GM12874 (cell line): ENCODE measurements at regions not wholly inside any gene's neighbourhood (a gene's known extent, or its start where the extent isn't known, plus 50 kb on each side); places are given as distances from the start of the nearest gene placed in this dataset.

Experiments
- CTCF ChIP-seq: IDR thresholded peaks from 2 replicates; pipeline ENCODE4 v1.5.1; 2011; ENCODE audit warnings: low read depth, mild to moderate bottlenecking, control low read depth, low read length, moderate library complexity; ENCODE audit not compliant: insufficient read depth

GRCh38 chr20:19913927-19914614, 103.1 kb upstream of the NAA20 start:
- TF ChIP-seq CTCF, result no peak

- no peak for TF ChIP-seq CTCF
Observed at GRCh38 chr20:19915111-19915798, 101.9 kb upstream of the NAA20 start.

- TF ChIP-seq CTCF, result no peak
Observed at GRCh38 chr20:19916531-19917485, 100.4 kb upstream of the NAA20 start.

GRCh38 chr20:19918965-19919329, 98.2 kb upstream of the NAA20 start:
- TF ChIP-seq CTCF, result no peak

GRCh38 chr20:19920381-19921138, 96.6 kb upstream of the NAA20 start:
- TF ChIP-seq CTCF, result no peak

GRCh38 chr20:19921284-19921793, 95.8 kb upstream of the NAA20 start:
- no peak for TF ChIP-seq CTCF
